BLaER1 treated with 17β-estradiol and CSF1 and Interleukin-3, amounts not matched to agents 10 nM and 100 nM (cell line): ENCODE measurements at regions not wholly inside any gene's neighbourhood (a gene's known extent, or its start where the extent isn't known, plus 50 kb on each side); places are given as distances from the start of the nearest gene placed in this dataset.

Experiments used
- H3K27ac ChIP-seq, 11 experiments: shearing (Covaris generic); formaldehyde crosslinking; 2 replicates each; pipeline ENCODE4 v1.8.1; 2022
- H3K27me3 ChIP-seq, 11 experiments: shearing (Covaris generic); formaldehyde crosslinking; 2 replicates each; pipeline ENCODE4 v1.8.1; 2022
- H3K36me3 ChIP-seq, 11 experiments: shearing (Covaris generic); formaldehyde crosslinking; 2 replicates each; pipeline ENCODE4 v1.8.1; 2022
- H3K4me1 ChIP-seq, 10 experiments: shearing (Covaris generic); formaldehyde crosslinking; 2 replicates each; pipeline ENCODE4 v1.8.1; 2022
- H3K4me2 ChIP-seq, 11 experiments: shearing (Covaris generic); formaldehyde crosslinking; 2 replicates each; pipeline ENCODE4 v1.8.1; 2022
- H3K4me3 ChIP-seq, 10 experiments: shearing (Covaris generic); formaldehyde crosslinking; 2 replicates each; pipeline ENCODE4 v1.8.1; 2022
- H3K9ac ChIP-seq, 11 experiments: shearing (Covaris generic); formaldehyde crosslinking; 2 replicates each; pipeline ENCODE4 v1.8.1; 2022
- H3K9me3 ChIP-seq, 11 experiments: shearing (Covaris generic); formaldehyde crosslinking; replicated peaks in 1 of 11; 2 replicates each; pipeline ENCODE4 v1.8.1; 2022
- H4K20me1 ChIP-seq, 11 experiments: shearing (Covaris generic); formaldehyde crosslinking; 2 replicates each; pipeline ENCODE4 v1.8.1; 2022
- Cebpa-rat ChIP-seq, 11 experiments: shearing (Covaris generic); IDR thresholded peaks; 2 replicates each; pipeline ENCODE4 v1.8.1; 2022

GRCh38 chr5:165328846-165329245 is 1823.4 kb downstream of the MAT2B start:
- H3K4me3 ChIP-seq = no peak overlapping the region
- no peaks in the 10 kb centered on the region for H3K36me3 ChIP-seq
- H3K27ac ChIP-seq = no peak overlapping the region
- H3K9ac ChIP-seq = no peak overlapping the region
- H3K9me3 ChIP-seq = no peaks in the 10 kb centered on the region
- H4K20me1 ChIP-seq = no peaks in the 10 kb centered on the region
- no peak overlapping the region for H3K4me2 ChIP-seq
- no peak for TF ChIP-seq Cebpa-rat (IDR thresholded peaks at IDR 0.05)
- H3K27me3 ChIP-seq = no peaks in the 10 kb centered on the region
- peaks cover 0 to 10% (median 5%) of the 10 kb centered on the region in 10 experiments; a peak in 11 of 20 replicates for H3K4me1 ChIP-seq

- Histone ChIP-seq H4K20me1 (no peaks in the 10 kb centered on the region), H3K4me2 (peak overlapping the region in 7 of 11 experiments; percentile 12 to 55 (median 51); a peak in 11 of 22 replicates), H3K27me3 (no peaks in the 10 kb centered on the region), H3K27ac (peak overlapping the region in 5 of 11 experiments; percentile 6 to 39 (median 12); a peak in 3 of 22 replicates), H3K9ac (no peak overlapping the region), H3K36me3 (no peaks in the 10 kb centered on the region), H3K9me3 (no peaks in the 10 kb centered on the region), H3K4me3 (no peak overlapping the region), H3K4me1 (peaks cover 0 to 14% (median 10%) of the 10 kb centered on the region in 10 experiments; a peak in 12 of 20 replicates)
- TF ChIP-seq Cebpa-rat (IDR thresholded peaks at IDR 0.05) = no peak
Measured at GRCh38 chr5:165333623-165334022, 1828.2 kb downstream of the MAT2B start.

DNA sequence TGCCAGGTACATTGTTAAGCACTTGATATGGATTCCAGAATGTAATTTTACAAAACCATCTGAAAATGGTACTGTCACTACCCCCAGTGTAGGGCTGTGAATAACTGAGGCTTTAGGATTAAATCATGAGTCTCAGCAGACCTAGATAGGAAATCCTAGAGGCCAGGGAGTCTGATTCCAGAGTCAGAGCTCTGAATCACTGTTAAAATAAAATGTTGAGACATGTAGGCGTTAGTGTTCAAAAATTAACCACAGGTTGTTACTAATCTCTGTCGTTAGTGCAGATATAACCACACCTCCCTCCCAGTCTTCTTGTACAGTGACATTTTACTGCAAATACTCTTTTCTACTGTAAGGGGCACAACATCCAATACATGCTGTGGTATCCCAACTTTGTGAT is 1828.8 kb downstream of the MAT2B start:
- H3K4me3 ChIP-seq = no peak overlapping the region
- no peaks in the 10 kb centered on the region for H3K36me3 ChIP-seq
- peak overlapping the region in 5 of 11 experiments; percentile 6 to 39 (median 12); a peak in 5 of 22 replicates for H3K27ac ChIP-seq
- no peak overlapping the region for H3K9ac ChIP-seq
- peak overlapping the region in 7 of 11 experiments; percentile 12 to 55 (median 51); a peak in 9 of 22 replicates for H3K4me2 ChIP-seq
- peaks cover 0 to 14% (median 10%) of the 10 kb centered on the region in 10 experiments; a peak in 12 of 20 replicates for H3K4me1 ChIP-seq
- H3K27me3 ChIP-seq = no peaks in the 10 kb centered on the region
- TF ChIP-seq Cebpa-rat (IDR thresholded peaks at IDR 0.05) = no peak
- H4K20me1 ChIP-seq = no peaks in the 10 kb centered on the region
- H3K9me3 ChIP-seq = no peaks in the 10 kb centered on the region

DNA sequence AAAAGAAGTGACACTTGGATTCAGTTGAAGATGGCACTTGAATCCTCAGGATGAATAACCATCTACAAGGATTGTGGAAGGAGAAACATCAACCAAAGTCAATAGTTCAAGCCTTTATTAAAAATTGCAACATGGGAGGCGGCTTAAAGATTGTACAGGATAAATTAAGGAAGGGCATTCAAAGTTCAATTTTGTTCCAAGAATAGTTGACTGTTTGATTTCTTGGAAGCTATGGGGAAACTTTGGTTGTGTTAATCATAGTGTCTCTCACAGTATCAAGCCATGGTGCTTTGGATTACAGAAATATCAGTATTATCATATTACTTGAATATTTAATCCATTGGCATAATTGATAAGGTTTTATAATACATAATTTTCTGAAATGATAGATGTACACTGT is 1844.3 kb downstream of the MAT2B start:
- H3K4me3 ChIP-seq = no peak overlapping the region
- H3K9ac ChIP-seq = no peak overlapping the region
- no peak for TF ChIP-seq Cebpa-rat (IDR thresholded peaks at IDR 0.05)
- no peaks in the 10 kb centered on the region for H3K27me3 ChIP-seq
- no peak overlapping the region for H3K4me2 ChIP-seq
- H3K27ac ChIP-seq = no peak overlapping the region
- H3K36me3 ChIP-seq = no peaks in the 10 kb centered on the region
- H3K9me3 ChIP-seq = no peaks in the 10 kb centered on the region
- peaks cover 0 to 6% (median 0%) of the 10 kb centered on the region in 10 experiments; a peak in 1 of 20 replicates for H3K4me1 ChIP-seq
- no peaks in the 10 kb centered on the region for H4K20me1 ChIP-seq

DNA sequence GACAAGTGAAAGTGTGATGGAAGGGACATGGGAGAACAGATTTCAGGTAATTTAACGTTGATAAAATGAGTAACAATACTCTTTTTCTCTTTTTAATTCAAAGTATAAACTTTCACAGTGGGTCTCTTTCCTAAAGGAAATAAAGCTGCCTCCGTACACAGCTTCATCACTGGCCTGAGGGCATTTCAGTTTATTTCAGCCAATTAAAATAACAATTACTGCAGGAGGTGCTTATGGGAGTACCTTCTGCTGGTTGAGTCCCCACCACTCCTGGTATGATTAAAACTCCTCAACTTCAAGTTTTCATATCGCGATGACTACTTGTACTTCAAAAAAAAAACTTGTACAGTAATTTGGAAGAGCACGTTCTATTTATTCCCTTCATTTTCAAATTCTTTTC is 1845.9 kb downstream of the MAT2B start:
- Histone ChIP-seq H3K27me3 (no peaks in the 10 kb centered on the region), H3K9ac (no peak overlapping the region), H3K9me3 (no peaks in the 10 kb centered on the region), H3K4me2 (no peak overlapping the region), H3K27ac (no peak overlapping the region), H4K20me1 (no peaks in the 10 kb centered on the region), H3K36me3 (no peaks in the 10 kb centered on the region), H3K4me3 (no peak overlapping the region), H3K4me1 (peaks cover 0 to 6% (median 0%) of the 10 kb centered on the region in 10 experiments; a peak in 1 of 20 replicates)
- TF ChIP-seq Cebpa-rat (IDR thresholded peaks at IDR 0.05) = no peak

DNA sequence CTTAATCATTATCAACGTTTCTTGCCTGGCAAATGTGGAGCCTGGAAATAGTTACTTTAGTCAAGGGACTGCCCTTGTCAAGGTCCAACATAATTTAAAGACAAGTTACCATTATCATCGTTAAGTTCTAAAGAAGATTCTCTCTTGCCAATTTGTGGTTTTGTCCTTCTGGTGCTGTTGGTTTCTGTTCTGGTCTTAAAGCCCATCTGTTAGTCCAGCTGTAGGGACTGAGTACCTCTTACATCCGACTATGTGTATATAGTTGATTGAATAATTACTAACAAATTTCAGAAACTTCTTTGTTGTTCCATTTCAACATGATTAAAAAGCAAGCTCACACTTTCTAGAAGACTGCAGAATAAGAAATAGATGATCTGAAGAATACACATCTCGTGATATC is 1854.9 kb downstream of the MAT2B start:
- Histone ChIP-seq H4K20me1 (no peaks in the 10 kb centered on the region), H3K9me3 (no peaks in the 10 kb centered on the region), H3K4me2 (peak overlapping the region in 8 of 11 experiments; percentile 47 to 73 (median 66); a peak in 16 of 22 replicates), H3K9ac (no peak overlapping the region), H3K27ac (peak overlapping the region in 1 of 11 experiments; percentile 35; a peak in 1 of 22 replicates), H3K27me3 (no peaks in the 10 kb centered on the region), H3K4me1 (peaks cover 0 to 25% (median 19%) of the 10 kb centered on the region in 10 experiments; a peak in 18 of 20 replicates), H3K36me3 (no peaks in the 10 kb centered on the region), H3K4me3 (no peak overlapping the region)
- TF ChIP-seq Cebpa-rat (IDR thresholded peaks at IDR 0.05) = no peak

DNA sequence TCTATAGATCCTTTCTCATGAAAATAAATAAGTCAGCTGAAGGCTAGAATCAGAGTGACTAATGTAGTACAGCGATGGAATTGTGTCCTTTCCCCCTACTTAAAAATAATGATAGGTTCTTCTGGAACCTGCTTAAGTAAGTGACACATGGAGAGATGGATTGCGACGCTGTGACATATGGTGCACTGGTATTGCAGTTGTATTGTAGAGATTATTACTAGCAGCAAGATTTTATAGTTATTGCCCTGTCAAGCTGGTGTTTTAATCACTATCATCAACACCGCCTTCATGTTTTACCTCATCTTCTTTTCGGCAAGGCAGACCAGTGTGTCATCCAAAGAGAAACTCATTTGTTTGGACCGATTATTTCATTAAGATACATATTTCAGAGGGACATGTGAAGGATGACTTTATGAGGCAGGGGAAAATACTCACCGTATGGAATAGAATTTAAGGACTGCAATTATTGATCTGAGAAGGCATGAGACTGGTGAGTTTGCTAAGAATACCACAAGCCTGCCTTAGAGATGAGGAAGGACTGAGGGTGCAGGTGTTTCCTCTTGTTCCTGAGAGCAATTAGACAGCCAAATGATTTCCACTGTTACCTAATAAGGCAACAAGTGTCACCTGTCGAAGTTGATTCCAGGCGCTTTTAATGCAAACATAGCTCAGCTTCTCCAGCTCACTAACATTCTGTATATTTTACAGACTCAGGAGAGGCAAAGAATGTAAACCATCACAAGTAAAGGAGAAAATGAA is 1855.5 kb downstream of the MAT2B start:
- Histone ChIP-seq H4K20me1 (no peaks in the 10 kb centered on the region), H3K36me3 (no peaks in the 10 kb centered on the region), H3K4me1 (peaks cover 0 to 25% (median 19%) of the 10 kb centered on the region in 10 experiments; a peak in 18 of 20 replicates), H3K4me3 (no peak overlapping the region), H3K27me3 (no peaks in the 10 kb centered on the region), H3K9ac (no peak overlapping the region), H3K27ac (peak overlapping the region in 1 of 11 experiments; percentile 35; a peak in 2 of 22 replicates), H3K9me3 (no peaks in the 10 kb centered on the region), H3K4me2 (peak overlapping the region in 10 of 11 experiments; percentile 23 to 73 (median 64); a peak in 19 of 22 replicates)
- no peak for TF ChIP-seq Cebpa-rat (IDR thresholded peaks at IDR 0.05)

- no peak overlapping the region for H3K4me2 ChIP-seq
- H3K9ac ChIP-seq = no peak overlapping the region
- H3K27me3 ChIP-seq = no peaks in the 10 kb centered on the region
- H3K36me3 ChIP-seq = no peaks in the 10 kb centered on the region
- no peak overlapping the region for H3K4me3 ChIP-seq
- no peaks in the 10 kb centered on the region for H4K20me1 ChIP-seq
- H3K9me3 ChIP-seq = no peaks in the 10 kb centered on the region
- no peaks in the 10 kb centered on the region for H3K4me1 ChIP-seq
- TF ChIP-seq Cebpa-rat (IDR thresholded peaks at IDR 0.05) = no peak
- no peak overlapping the region for H3K27ac ChIP-seq
Measured at GRCh38 chr5:165370233-165370632, 1864.8 kb downstream of the MAT2B start.

DNA sequence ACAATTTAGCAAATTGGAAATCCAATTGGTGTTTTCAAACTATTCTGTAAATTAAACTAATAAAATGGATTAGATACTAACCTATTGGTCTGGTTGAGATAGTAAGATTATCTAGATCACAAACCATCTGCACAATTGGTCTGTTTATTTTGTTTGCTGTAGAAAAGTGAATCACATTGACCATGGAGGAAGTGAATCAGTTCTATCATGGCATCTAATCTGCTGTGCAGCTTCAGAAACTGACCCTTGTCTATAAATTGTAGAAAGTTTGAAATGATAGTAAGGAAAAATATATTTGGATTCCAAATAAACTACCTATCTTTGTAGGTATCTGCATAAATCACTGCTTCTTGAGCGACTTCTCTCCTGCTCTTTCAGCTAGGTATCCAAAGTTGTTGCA is 1865.4 kb downstream of the MAT2B start:
- Histone ChIP-seq H3K9ac (no peak overlapping the region), H3K4me3 (no peak overlapping the region), H3K4me2 (no peak overlapping the region), H4K20me1 (no peaks in the 10 kb centered on the region), H3K27me3 (no peaks in the 10 kb centered on the region), H3K36me3 (no peaks in the 10 kb centered on the region), H3K4me1 (no peaks in the 10 kb centered on the region), H3K27ac (no peak overlapping the region), H3K9me3 (no peaks in the 10 kb centered on the region)
- TF ChIP-seq Cebpa-rat (IDR thresholded peaks at IDR 0.05) = no peak

GRCh38 chr5:165375201-165375600 is 1869.8 kb downstream of the MAT2B start:
- H3K36me3 ChIP-seq = no peaks in the 10 kb centered on the region
- no peak overlapping the region for H3K9ac ChIP-seq
- H3K4me1 ChIP-seq = no peaks in the 10 kb centered on the region
- H3K27ac ChIP-seq = no peak overlapping the region
- no peaks in the 10 kb centered on the region for H3K27me3 ChIP-seq
- H3K9me3 ChIP-seq = no peaks in the 10 kb centered on the region
- no peak for TF ChIP-seq Cebpa-rat (IDR thresholded peaks at IDR 0.05)
- no peak overlapping the region for H3K4me2 ChIP-seq
- H3K4me3 ChIP-seq = no peak overlapping the region
- no peaks in the 10 kb centered on the region for H4K20me1 ChIP-seq
